CD4-positive, alpha-beta T cell treated with Interleukin-6 at 100 ng/mL for 8 hours (primary cell): ENCODE measurements at regions not wholly inside any gene's neighbourhood (a gene's known extent, or its start where the extent isn't known, plus 50 kb on each side); places are given as distances from the start of the nearest gene placed in this dataset.
"Not testable (repeated sequence)": the region's sequence is repeated elsewhere in the genome, so short reads cannot be mapped to it uniquely, and the experiment has no call there.

Experiments
- DNase-seq: peaks from one replicate; pipeline ENCODE4 v3.0.0-alpha.2; 2020; ENCODE audit warnings: mixed read lengths, low spot score

DNA sequence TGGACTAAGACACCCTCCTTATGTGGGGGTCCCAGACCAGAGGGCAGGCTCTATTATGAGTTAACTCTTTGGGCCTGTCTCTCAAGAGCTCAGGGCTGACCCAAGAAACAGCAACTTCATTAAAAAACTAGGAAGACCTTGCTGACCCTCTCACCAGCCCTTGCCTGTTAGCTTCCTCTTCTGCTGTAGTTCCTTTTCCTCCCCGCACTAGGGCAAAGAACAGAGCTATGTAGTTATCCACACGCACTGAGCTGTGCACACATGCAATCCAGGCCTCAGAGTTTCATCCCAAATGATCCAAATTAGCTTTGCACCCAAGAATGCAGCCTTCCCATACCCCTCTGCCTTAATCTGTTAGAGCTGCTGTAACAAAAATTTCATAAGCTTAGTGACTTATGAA, 539.6 kb upstream of the CADM1 start:
- no peak for DNase-seq

DNA sequence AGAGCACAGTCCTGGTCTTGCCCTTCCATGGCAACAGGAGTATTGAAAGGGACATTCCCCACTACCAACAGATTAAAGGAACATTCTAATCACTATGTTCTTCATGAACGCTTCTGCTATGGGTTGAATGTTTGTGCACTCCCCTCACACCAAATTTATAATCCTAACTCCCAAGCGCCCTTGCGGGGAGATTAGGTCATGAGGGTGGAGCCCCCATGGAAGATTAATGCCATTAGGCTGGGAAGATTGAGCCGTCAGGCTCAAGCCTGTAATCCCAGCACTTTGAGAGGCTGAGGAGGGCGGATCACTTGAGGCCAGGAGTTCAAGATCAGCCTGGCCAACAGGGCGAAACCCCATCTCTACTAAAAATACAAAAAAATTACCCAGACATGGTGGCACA, 538.8 kb upstream of the CADM1 start:
- not testable (repeated sequence) for DNase-seq

DNA sequence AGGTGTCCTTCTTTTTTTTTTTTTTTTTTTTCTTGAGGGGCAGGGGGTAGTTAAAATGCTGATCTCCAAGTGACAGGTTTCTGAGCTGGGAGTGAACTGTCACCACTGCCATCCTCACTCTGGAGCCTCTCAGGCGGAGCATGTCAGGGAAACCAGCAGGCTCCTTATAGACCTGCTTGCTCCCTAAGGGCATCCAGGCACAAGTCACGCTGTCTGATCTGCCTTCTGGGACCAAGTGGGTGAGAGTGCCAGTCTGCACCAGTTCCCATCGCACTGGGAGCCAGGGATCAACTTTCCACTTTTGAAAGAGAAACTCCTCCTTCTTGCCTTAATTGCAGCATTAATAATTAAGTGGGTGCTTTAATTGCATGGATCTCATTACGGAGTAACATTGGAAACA, 537.9 kb upstream of the CADM1 start:
- DNase-seq, result no peak

DNA sequence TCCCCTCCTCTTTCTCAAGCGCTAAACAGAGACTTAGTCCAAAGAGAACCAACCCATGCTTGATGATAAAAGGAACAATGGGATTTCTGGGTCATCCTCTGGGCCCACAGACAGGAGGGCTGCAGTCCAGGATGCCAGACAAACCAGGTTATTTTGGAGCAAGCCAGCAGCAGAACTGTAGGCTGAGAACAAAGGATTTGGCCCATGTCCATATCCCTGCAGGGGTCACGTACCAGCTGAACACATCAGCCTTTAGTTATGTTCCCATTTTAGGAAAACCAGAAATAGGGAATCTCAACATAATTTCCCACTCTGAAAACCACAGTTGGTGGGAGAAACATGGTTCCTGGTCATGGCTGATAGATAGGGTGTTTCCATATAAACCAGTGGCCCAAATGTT, 533.6 kb upstream of the CADM1 start:
- no peak for DNase-seq

DNA sequence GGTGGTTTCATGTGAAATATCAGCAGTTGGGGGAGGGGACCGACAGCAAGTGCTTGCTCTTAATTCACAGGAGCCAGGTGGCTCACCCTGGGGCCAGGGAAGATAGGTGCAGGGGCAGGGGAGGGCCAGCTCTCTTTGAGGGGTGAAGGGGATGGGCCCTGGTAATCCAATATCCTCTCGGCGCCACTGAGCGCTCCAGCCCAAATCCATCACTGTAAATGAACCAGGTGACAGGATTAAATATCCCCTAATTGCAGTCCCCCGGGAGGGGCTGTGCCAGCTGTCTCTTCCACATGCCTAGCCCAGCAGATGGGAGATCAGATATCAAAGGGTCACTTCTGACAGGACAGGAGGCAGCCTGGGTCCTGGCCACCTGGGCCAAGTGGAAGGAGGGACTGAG, 531.8 kb upstream of the CADM1 start:
- DNase-seq, result no peak

DNA sequence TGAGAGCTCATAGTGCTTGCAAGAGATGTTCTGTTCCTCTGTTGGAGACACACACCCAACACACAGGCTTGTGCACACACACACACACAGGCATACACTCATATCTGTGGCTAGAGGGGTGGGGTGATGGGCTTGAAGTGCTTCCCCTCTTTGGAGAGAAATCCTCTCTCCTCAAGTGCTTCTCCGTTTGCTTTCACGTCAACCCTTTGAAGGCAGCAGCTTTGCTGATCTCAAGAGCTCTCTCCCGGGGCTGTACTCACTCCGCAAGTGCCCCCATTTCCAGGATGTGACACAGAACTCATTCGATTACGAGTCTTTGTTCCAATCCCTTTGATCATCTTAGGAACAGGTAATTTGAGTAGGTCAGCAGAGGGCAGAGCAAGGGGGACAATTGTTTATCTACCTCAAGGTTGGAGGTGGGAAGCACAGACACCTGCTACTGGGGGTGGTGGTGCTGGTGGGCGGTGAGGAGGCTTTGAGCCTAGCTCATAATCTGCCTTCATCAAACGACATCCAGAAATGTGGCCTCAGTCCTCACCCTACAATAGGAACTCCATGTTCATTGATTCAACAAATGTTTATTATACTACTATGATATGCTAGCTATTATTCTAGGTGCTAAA, 529.8 kb upstream of the CADM1 start:
- DNase-seq, result no peak

DNA sequence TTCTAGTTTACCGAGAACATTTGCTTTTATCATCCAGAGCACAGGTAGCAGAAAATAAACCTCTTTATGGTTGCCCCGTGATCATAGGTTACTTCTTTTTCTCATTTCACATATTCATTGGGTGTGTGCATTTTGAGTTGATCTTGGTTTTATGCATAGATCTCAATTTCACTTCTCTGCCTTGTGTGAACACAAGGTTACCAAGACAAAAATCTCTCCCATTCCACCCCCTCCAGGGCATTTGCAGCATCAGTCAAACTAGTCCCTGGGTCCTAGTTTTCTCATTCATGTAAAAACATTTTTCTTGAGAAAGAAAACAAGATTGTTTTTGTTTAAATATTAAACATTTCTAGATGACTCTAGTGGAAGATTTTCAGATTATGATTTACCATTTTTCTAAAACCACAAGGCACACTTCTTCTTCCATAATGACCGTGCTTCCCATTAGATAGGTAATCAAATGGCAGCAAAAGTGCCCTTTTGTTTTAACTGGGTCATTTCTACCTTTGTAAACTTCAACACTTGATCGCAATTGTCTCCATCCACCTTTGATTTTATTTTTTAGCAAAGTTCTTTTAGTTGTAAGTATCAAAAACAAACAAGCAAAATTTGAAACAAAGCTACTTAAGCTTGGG, 526.6 kb upstream of the CADM1 start:
- DNase-seq, result no peak

DNA sequence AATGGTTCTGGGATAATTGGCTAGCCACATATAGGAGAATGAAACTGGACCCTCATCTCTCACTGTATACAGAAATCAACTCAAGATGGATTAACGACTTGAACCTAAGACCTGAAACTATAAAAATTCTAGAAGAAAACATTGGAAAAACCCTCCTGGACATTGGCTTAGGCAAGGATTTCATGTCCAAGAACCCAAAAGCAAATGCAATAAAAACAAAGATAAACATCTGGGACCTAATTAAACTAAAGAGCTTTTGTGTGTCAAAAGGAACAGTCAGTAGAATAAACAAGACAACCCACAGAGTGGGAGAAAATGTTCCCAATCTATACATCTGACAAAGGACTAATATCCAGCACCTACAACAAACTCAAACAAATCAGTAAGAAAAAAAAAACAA, 524.3 kb upstream of the CADM1 start:
- not testable (repeated sequence) for DNase-seq

DNA sequence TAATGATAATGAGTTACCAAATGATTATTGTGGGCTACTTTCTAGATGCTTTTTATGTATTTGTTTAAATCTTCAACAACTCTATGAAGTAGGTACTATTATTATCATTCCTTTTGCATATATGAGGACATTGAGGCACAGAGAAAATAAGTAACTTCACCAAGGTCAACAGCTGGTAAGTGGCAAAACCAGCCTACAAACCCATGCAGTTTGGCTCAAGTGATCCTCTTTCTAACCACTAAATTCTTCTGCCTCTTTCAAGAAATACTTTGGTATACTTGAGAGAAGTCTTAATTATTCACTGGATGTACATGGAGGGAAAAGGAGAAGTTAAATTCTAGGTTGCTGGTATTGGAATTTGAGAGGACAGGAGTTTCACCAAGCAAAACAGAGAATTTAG, 495.2 kb upstream of the CADM1 start:
- DNase-seq, result no peak

DNA sequence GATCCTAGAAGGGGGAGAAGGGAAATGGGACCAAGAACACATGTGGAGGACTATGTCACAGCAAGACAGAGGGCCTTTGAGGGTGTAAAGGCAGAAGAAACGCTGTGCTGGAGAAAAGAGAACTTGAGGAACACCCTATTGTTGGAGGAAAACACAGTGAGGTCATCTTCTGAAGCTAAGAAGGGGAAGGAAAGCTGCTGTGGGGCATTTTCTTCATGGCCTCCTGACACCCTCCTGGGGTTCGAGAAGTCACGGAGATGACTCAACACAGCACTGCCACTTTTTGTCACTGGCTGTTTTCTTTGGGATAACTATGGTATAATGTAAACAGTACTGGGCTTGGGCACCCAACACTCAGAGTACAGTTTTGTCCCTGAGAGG, 492.6 kb upstream of the CADM1 start:
- no peak for DNase-seq

DNA sequence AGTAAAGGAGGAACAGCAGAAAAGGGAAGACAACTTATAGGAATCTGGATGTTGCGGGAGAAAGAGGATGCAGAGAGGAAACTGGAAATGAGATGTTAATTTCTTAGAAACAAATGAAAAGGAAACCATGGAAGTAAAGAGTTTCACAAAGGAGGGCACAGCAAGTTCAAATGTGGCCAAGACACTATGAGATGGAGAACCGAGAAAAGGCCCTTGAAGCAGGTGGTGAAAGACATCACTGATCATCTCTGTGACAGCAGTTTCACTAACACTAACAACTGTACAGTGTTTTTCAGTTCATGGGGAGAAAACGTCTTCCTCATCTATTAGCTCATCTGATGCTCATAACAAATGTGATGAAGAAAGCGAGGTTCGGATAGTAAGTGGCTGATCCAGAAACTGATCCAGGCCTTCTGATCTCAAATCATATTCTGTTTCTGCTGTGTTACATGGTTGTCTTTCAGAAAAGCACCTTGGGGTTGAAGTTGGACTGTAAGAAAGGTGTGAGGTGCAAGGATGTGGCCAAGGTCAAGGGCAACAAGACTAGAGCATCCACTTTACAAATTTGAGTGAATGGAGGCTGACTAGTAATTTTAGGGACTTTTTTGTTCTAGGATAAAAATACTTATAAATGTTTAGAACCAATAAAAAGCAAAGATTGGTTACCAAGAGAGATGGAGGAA, 492.1 kb upstream of the CADM1 start:
- DNase-seq, result no peak

DNA sequence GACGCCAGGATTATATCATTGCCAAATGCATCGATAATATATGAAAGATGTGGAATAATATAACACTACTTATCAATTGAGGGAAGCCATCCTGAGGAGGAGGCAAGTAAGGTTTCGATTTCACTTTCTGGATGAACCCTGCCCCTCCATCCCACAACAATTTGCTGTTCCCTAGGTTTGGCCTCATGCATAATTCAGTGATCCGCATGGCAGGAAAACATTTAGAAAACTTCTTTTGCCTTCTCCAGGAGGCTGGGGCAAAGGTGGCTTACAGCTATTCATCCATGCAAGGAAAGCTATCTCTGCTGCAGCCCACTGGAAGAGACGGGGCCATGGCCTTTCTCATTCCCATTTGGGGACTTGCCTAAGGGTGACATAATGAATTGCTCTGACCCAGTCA, 489.4 kb upstream of the CADM1 start:
- no peak for DNase-seq

DNA sequence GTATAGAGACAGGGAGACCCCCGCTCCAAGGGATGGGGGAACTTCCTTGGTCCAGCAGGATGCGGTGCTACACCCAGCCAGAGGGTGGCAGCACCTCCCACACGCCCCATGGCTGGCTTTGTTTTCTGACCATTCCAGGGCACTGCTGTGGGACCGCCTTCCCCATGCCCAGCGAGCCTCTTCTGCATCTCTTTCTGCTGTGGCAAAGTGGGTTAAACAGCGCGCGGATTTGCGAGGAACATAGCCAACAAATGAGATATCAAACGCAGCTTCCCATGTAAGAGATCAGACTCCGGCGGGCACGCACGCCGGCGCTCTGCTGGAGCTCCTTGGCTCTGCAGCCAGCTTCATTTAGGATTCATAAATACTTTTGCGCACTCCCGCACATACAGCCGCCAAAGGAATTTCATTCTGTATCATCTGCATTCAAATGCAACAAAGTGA, 485.8 kb upstream of the CADM1 start:
- DNase-seq, result no peak

DNA sequence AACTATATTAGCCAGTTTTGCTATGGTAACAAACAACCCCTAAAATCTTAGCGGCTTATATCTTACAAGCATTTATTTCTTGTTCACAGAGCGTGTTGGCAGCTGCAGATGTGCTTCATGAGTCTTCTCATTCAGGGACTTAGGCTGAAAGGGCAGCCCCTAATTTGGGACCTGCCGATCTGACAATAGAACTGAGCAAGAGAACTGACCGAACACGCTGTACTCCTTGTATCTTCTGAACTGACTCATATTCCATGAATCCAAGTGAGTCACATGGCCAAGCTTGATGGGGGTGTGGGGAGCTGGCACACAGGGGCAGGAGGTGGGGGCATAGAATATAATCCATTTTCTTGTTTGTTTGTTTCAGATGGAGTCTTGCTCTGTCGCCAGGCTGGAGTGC, 481.7 kb upstream of the CADM1 start:
- DNase-seq, result no peak

DNA sequence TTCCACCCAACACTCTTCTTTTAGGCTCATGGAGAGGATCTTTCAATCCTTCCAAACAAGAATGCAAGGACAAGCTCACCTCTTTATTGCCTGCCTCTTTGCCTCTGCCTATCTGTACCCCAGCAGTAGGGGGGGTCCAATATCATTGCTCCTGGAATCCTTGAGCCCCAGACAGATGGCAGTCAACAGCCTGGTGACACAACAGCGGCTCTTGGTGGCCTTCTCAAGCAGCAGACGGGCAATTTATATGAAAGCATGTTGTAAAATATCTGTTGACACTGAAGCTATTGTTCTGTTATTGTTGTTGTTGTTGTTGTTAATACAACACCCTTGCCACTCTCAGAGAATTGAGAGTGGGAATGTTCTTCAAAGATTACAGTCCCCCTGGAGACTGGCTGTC, 480.0 kb upstream of the CADM1 start:
- no peak for DNase-seq

DNA sequence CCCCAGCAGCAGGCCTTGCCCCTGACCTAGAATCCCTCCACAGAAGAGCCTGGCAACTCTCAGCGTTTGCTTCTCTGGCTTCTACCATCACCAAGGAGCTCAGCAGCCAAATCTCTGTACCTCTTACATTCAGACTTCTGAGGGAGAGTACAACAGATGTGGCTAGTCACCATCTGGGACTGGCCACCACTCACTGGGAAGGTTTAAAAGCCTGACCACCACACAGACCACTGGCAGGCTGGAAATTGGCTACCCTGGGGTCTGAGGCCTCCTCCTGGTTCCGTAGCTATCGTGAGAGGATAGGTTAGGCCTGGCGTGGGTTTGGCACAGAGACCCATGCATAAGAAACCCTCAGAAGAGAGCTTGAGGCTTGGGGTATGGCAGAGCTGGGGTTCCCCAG, 478.5 kb upstream of the CADM1 start:
- no peak for DNase-seq

DNA sequence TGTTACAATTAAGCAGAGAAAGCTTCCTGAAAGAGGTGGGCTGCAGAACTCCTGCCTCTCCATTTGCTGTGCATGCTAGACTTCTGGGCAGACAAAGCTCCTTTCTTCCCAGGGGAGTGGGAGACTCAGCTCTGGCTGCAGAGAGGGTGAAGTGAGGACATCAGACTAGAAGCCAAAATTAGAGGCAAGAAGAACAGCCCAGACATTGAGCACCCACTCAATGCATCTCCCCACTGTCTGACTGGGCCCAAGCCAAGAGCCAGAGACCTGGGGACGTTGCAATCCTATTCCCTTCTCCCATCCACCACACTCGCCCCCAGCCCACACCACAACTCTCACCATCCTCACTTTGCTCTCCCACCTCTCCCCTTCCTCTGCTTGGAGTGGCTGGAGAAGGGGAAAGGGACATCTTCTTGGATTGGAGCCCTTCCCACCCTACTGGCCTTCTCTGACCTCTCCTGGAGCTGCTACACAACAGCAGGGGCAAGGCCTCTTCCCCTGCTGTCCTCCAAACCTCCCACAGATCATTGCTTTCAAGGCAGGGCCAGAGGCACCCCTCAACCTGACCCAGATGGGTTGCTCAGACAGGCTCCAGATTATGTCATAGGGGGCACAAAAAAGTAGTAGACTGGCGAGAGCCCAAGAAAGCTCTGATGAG, 477.7 kb upstream of the CADM1 start:
- no peak for DNase-seq

DNA sequence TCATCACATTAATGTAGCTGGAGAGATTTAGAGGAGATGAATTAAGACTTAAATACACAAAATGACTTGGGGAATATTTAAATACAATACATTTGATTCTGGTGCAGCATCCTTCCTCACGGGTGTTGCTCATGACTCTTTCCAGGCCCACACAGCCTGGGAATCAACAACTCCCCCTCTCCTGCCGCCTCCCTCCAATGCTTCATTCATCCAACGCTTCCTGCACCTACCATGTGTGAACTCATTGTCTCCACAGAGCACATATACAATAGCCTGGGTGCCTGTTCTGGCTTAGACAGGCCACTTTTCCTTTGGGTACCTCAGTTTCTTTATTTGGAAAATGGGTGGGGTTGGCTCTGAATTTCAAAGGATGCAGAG, 476.9 kb upstream of the CADM1 start:
- no peak for DNase-seq

DNA sequence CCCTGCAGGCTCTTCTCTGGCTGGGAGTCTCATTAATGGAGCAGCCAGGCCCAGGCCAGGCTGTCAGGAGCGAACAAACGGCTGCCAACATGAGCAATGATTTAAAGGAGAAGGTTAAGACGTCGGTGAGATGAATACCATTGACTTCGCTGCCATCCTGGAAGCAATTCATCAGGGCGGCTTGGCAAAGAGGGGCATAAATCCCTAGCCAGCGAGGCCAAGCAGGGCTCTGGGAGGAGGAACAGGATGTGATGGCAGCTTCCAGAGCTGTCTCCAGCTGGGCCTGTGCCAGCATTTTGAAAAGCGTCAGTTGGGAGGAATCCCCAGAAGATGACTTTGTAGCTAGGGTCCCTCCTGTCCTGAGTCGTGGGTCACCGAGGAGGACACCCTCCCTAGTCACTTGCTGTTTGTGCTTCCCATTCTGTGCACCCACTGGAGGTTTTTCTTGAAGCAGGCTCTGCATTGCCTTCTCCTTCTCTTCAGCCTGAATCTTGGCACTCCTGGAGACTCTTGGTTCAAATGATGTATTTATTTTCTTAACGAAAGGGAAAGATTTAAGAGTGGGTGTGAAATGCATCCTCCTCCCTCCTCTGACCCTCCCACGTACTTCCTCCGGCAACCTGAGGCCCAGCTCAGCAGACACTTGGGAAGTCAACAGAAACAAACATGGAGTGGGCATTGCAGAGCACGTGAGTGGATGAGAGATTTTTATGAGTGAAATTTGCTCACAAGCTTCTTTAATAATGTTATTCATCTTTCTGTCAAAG, 476.3 kb upstream of the CADM1 start:
- DNase-seq, result no peak

DNA sequence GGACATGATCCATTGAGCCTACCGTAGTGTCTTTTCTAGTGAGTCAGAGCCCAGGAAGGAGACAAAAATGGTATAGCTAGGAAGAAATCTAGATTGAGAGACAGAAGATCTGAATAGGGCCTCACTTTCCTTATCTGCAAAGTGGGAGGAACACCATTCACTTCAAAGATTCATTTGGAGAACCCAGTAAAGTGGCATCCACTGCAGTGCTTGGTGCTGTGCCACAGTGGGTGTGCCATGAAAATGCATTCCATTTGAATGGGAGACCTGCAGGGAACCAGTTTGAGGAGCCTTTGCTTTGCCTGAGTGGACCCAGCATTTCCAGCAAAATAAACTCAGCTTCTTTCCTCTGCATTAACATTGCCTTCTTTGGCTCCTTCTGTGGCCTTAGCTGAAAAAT, 470.5 kb upstream of the CADM1 start:
- DNase-seq, result no peak

DNA sequence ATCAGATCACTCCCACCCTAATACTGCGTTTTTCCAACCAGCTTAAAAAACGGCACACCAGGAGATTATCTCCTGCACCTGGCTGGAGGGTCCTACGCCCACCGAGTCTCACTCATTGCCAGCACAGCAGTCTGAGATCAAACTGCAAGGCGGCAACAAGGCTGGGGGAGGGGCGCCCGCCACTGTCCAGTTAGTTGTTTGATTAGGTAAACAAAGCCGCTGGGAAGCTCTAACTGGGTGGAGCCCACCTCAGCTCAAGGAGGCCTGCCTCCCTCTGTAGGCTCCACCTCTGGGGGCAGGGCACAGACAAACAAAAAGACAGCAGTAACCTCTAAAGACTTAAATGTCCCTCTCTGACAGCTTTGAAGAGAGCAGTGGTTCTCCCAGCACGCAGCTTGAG, 463.0 kb upstream of the CADM1 start:
- not testable (repeated sequence) for DNase-seq

DNA sequence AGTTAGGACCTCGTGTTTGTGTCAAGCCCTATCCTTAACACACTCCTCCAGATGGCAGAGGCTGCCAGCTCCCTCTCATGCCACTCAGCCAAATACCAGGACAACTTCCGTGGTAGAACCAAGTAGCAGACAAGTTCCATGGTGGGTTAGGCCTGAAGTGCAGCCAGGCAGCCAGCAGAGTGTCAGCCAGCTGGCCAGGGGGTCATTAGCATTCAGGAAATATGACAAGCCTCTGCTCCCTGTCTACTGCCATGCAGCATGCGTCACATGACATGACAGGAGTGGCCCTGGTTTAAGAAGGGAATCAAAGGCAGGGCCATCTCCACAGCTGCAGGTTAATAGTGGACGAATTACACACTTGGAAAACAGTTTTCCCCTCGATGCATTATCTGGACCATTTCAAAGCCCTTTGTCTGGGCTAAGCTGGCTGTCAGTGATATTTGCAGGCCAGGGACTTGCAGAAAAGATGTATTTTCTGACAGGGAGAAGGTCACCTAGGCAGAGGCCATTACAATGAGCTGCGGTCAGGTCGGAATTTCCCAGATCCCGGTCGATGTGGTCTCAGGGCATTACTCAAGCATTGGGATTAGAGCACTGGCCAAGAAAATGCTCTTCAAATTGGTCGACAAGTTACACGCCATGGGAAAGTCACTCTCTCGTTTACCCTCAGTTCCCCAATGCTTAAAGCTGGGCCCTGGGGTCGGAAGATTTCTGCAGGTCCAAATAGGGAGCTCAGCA, 461.7 kb upstream of the CADM1 start:
- DNase-seq, result no peak
